ENCODE measurements at regions not wholly inside any gene's neighbourhood (a gene's known extent, or its start where the extent isn't known, plus 50 kb on each side); places are given as distances from the start of the nearest gene placed in this dataset.

DNA sequence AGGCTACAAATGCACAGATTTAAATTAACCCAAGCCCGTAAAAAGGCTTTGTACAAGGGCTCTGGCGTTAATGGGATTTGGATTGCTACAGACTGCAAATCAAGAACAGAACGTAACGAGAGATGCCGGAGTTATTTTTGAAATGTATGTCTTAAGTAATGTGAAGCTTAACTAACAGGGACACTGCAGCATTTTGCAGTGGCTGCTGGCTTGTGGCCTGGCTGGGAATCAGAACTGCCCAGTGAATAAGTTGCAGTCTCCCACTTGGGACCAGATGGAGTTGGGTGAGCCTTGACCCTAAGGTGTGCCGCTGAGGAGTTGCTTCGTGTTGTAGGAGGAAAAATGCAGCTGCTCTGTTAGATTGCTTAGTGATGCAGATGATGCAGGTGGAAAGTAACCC lies 318.4 kb downstream of the DHX15 start:
- TF ChIP-seq, protein P1, sequence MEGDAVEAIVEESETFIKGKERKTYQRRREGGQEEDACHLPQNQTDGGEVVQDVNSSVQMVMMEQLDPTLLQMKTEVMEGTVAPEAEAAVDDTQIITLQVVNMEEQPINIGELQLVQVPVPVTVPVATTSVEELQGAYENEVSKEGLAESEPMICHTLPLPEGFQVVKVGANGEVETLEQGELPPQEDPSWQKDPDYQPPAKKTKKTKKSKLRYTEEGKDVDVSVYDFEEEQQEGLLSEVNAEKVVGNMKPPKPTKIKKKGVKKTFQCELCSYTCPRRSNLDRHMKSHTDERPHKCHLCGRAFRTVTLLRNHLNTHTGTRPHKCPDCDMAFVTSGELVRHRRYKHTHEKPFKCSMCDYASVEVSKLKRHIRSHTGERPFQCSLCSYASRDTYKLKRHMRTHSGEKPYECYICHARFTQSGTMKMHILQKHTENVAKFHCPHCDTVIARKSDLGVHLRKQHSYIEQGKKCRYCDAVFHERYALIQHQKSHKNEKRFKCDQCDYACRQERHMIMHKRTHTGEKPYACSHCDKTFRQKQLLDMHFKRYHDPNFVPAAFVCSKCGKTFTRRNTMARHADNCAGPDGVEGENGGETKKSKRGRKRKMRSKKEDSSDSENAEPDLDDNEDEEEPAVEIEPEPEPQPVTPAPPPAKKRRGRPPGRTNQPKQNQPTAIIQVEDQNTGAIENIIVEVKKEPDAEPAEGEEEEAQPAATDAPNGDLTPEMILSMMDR (IDR thresholded peaks at IDR 0.05; ENCODE audit: insufficient read depth, low read length) = no peak
- TF ChIP-seq POLR2AphosphoS5 (IDR thresholded peaks at IDR 0.05; ENCODE audit: low read depth) (no peak), GABPA (IDR thresholded peaks at IDR 0.05; ENCODE audit: low read depth) (no peak), REST (IDR thresholded peaks at IDR 0.05; ENCODE audit: insufficient replicate concordance, low read depth) (no peak)

Measured in HL-60 (cell line).